HG03159 (cell line): ENCODE measurements at regions not wholly inside any gene's neighbourhood (a gene's known extent, or its start where the extent isn't known, plus 50 kb on each side); places are given as distances from the start of the nearest gene placed in this dataset.
"Not testable (repeated sequence)": the region's sequence is repeated elsewhere in the genome, so short reads cannot be mapped to it uniquely, and the experiment has no call there.

Experiments used
- ATAC-seq: cut with Tn5 transposase; IDR thresholded peaks from one replicate; pipeline ENCODE4 v1.9.1; 2021; ENCODE audit warnings: mild to moderate bottlenecking, moderate library complexity; ENCODE audit not compliant: unreplicated experiment

GRCh38 chr10:28733245-28733644, 55.9 kb downstream of the BAMBI start:
- no peak for ATAC-seq

DNA sequence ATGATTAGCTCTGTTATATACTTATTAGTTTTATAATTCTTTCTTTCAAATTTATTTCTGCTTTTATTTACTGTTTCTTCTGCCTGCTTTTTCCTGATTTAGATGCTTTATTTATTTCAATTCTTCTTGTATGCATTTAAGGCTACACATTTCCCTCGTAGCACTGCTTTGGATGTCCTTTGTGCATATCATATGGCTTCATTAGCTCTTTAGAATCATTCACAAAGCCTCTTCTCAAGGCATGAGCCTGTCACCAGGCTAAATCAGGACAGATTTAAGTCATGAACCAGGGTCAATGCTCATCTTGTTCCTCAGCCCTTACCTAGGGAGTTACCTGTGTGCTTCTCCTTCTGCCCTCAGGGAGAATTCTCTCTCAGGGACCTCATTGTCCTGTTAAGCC, 56.3 kb downstream of the BAMBI start:
- ATAC-seq, result no peak

DNA sequence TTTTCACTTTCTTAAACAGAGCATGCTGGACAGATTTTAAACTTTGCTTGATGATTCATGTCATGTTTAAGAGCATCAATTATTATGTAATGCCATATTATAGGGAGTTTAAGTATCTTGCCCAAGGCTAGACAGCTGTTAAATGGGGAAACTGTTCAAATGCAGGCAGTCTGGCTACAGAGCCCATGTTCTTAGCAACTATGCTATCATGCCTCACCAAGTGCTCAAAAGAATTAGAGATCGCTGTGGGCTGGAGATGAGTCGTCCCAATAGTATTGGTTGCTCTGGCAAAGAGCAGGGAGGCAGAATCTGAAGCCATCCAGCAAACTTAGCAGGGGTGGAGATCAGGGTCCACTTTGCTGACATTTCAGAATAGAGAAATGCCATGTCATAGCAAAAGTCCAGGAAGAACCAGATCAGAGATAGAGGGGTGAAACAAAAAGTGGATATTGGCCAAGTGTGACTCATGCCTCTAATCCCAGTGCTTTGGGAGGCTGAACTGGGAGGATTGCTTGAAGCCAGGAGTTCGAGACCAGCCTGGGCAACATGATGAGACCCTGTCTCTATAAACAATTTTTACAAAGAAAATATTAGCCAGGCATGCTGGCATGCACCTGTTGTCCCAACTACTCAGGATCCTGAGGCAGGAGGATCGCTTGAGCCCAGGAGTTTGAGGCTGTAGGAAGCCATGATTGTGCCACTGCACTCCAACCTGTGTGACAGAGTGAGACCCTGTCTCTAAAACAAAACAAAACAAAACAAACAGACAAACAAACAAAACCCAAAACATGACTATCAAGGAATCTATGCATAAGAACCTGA, 57.8 kb downstream of the BAMBI start:
- no peak for ATAC-seq

DNA sequence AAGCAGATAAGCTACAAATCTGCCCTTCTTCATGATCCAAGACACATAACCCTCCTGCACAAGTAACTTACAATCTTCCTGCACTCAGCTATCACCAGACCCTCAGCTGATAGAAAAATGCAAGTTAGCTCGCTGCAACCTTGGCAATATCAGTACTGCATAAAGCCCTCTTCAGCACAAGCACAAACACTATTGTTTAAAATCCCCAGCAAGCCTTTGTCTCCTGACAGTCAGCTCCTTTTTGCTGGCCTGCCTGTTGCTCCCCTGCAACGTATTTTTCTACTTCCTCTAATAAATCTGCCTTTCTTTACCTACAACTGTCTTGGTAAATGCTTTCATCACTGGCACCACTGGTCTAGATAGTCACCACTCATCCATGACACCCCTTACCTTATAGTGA, 59.8 kb downstream of the BAMBI start:
- no peak for ATAC-seq

DNA sequence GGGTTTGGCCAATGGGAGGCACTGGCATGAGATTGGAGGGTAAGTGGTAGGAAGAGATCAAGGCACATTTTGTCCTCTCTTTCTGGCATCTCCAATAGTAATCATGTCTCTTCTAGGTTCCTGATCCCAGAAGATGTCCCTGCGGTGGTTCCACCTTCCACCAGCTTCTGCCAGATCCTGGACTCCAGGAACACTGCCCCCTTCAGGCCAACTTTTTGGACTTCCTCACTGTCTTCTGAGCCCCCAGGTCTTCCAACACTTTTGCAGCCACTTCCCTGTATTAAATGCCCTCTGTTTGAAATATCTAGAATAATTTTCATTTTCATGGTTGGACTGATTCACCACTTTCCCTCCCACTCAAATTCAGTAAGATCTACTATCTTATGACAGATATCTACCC, 60.9 kb downstream of the BAMBI start:
- no peak for ATAC-seq

DNA sequence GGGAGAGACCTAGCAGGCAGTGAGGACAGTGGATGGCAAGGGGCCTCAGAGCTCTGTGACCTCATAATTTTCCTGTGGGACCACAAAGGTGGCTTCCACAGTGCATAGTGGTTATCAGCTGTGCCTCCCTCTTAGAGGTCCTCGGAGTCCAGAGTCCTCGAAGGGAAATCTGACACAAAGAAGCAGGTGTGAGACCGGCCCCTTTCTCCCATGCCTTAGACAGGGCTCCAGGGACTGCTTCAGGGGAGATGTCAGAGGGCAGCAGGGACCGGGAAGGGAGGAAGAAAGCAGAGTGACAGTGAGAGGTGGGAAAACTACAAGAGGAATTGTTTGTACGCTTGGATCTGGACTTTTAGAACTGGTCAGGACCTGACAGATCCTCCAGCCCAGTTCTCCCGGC, 66.3 kb downstream of the BAMBI start:
- ATAC-seq, result no peak

DNA sequence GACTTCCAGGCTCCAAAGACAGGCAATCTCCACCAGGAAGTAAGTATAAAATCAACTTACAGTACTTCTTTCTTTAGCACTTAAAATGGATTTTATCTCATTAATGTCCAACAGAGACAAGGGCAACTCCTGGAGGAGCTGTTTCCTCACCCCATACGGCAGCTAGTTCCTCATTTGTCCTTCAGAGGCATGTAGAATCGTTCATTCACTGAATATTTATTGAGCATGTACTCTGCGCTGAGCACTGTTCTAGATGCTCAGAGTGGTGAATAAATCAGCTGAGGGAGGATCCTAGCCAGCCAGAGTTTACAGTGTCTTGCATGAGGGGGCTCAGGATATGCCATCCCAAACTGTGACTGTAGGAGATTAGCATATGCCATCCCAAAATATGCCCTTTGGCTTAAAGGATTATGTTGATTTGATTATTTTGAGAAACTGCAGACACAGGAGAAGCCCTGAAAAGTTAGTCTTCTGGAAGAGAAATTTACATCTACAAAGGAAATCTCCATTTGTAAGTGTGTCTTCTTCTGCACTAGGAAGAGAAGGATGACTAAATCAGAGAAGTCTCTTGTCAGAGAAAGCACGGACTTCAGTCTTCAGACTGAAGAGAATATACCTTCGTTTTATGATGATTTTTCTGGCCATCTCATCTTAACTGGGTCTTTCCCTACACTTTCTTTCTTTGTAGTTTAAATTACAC, 66.9 kb downstream of the BAMBI start:
- no peak for ATAC-seq

GRCh38 chr10:28754930-28755718, 77.8 kb downstream of the BAMBI start:
- no peak for ATAC-seq

- no peak for ATAC-seq
These were observed 83.9 kb downstream of the BAMBI start for GRCh38 chr10:28761084-28761846.

- ATAC-seq, result no peak
These were observed 86.3 kb downstream of the BAMBI start for GRCh38 chr10:28763471-28764170.

GRCh38 chr10:28765641-28766040, 88.3 kb downstream of the BAMBI start:
- ATAC-seq, result no peak

DNA sequence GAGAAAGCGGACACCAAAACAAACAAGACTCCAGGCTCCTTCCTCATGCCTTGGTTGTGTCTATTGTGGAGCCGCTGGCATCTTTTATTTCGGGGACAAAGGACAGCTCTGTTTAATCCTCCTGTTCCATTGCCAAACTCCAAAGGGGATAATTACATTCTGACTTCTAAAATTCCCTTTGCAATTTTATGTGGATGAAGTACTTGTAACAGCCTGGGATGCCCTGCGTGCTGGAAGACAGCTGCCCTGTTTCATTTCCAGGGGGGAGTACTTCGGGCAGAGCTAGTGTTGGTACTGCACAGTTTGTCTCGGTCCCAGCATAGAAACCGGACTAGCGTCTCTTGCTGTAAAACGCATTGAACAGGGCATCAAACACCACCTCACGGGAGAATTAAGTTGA, 90.9 kb downstream of the BAMBI start:
- ATAC-seq, result no peak

- ATAC-seq, result no peak
These were observed 91.8 kb downstream of the BAMBI start for GRCh38 chr10:28769091-28769604.

GRCh38 chr10:28771580-28772090, 94.3 kb downstream of the BAMBI start:
- ATAC-seq, result not testable (repeated sequence)

GRCh38 chr10:28774051-28774995, 97.0 kb downstream of the BAMBI start:
- no peak for ATAC-seq

DNA sequence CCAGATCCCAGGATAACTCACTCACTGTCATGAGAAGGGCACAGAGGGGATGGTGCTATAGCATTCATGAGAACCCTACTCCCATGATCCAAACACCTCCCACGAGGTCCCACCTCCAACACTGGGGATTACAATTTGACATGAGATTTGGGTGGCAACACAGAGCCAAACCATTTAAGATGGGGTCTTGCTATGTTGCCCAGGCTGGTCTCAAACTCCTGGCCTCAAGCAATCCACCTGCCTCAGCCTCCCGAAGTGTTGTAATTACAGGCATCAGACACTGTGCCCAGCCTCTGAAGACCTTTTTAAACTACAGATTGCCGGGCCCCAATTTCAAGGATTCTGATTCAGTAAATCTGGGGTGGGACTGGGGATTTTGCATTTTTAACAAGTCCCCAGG, 98.5 kb downstream of the BAMBI start:
- ATAC-seq, result no peak

DNA sequence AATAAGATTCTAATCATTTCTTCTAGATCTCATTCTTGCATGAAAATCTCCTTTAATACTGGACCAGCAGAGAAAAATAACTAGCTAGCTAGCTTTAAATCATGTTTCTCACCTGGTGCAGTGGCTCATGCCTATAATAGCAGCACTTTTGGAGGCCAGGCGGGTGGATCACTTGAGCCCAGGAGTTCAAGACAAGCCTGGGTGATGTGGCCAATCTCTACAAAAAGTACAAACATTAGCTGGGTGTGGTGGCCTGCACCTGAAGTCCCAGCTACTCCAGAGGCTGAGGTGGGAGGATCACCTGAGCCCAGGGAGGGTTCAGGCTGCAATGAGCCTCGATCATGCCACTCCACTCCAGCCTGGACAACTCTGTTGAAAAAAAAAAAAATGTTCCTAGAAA, 99.2 kb downstream of the BAMBI start:
- no peak for ATAC-seq

DNA sequence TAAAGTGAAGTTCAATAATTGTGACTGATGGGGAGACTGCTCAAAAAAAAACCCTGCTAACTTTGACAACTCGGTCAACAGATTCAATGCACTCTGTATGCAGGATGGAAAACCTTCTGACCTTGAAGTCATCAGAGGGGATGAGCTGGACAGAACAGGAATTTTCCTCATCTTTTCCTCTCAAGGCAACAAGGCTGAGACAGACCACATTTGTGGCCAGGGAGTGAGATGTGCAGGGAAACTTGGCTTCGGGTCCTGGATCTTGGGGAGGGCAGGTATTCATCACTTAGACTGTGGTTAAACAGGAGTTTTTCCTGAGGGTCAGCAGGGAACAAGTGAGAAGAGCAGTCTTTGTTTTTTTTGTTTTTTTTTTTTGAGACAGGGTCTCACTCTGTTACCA, 100.6 kb downstream of the BAMBI start:
- ATAC-seq, result no peak

DNA sequence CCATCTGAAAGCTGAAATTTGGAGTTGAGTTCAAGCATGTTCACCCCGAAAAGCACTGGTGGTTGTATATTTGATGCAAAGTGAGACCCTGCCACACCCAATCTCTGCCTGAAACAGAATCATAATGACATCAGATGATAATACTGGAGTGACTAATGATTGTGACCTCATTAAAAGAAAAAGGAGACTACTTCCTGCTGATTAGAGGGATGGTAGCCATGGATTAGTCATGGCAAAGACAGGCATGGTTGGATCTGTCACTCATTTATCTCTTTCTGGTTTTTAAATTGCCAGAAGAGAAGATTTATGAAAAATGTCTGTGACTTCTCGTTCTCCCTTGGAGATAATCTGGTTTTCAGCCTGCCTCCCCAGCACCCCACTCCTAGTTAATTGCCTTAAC, 101.2 kb downstream of the BAMBI start:
- no peak for ATAC-seq
